ENCODE measurements at regions not wholly inside any gene's neighbourhood (a gene's known extent, or its start where the extent isn't known, plus 50 kb on each side); places are given as distances from the start of the nearest gene placed in this dataset.

GRCh38 chr1:244186372-244186771, 135.3 kb downstream of the ZBTB18 start:
- Histone ChIP-seq H3K27ac (ENCODE audit: low read length) (no peak overlapping the region), H3K9me3 (ENCODE audit: low read length) (no peaks in the 10 kb centered on the region), H3K9ac (ENCODE audit: low read length) (no peak overlapping the region), H3K36me3 (ENCODE audit: insufficient read depth, low read length) (no peaks in the 10 kb centered on the region), H3K4me3 (ENCODE audit: low read length) (no peak overlapping the region), H2AFZ (ENCODE audit: low read depth, low read length) (no peak overlapping the region), H3K4me2 (ENCODE audit: low read length) (no peak overlapping the region), H4K20me1 (ENCODE audit: insufficient read depth) (no peaks in the 10 kb centered on the region), H3K27me3 (ENCODE audit: insufficient read depth, low read depth, low read length) (no peaks in the 10 kb centered on the region), H3K9me2 (ENCODE audit: insufficient read depth, low read length) (no peaks in the 10 kb centered on the region), H3K79me2 (replicated peaks; ENCODE audit: insufficient read depth, low read length) (no peaks in the 10 kb centered on the region), H3F3A (ENCODE audit: insufficient read depth, low read length, poor library complexity, severe bottlenecking) (no peaks in the 10 kb centered on the region)
- TF ChIP-seq EP300 (conservative IDR thresholded peaks at IDR 0.05; ENCODE audit: poor library complexity, severe bottlenecking) = no peak
- TF ChIP-seq POLR2AphosphoS5 (IDR thresholded peaks at IDR 0.05) = no peak
- no peak for TF ChIP-seq EZH2 (IDR thresholded peaks at IDR 0.05; ENCODE audit: borderline replicate concordance, insufficient read depth, low read length, poor library complexity, severe bottlenecking)
- TF ChIP-seq SMC3 (conservative IDR thresholded peaks at IDR 0.05; ENCODE audit: poor library complexity) = no peak
- no peak for TF ChIP-seq RAD21 (conservative IDR thresholded peaks at IDR 0.05)
- TF ChIP-seq REST (IDR thresholded peaks at IDR 0.05; ENCODE audit: borderline replicate concordance) = no peak
- no peak for TF ChIP-seq MXI1 (conservative IDR thresholded peaks at IDR 0.05; ENCODE audit: poor library complexity, severe bottlenecking)
- no peak for TF ChIP-seq TAF1 (IDR thresholded peaks at IDR 0.05; ENCODE audit: low read depth)
- TF ChIP-seq, protein P1, sequence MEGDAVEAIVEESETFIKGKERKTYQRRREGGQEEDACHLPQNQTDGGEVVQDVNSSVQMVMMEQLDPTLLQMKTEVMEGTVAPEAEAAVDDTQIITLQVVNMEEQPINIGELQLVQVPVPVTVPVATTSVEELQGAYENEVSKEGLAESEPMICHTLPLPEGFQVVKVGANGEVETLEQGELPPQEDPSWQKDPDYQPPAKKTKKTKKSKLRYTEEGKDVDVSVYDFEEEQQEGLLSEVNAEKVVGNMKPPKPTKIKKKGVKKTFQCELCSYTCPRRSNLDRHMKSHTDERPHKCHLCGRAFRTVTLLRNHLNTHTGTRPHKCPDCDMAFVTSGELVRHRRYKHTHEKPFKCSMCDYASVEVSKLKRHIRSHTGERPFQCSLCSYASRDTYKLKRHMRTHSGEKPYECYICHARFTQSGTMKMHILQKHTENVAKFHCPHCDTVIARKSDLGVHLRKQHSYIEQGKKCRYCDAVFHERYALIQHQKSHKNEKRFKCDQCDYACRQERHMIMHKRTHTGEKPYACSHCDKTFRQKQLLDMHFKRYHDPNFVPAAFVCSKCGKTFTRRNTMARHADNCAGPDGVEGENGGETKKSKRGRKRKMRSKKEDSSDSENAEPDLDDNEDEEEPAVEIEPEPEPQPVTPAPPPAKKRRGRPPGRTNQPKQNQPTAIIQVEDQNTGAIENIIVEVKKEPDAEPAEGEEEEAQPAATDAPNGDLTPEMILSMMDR (IDR thresholded peaks at IDR 0.05; ENCODE audit: poor library complexity, severe bottlenecking) = no peak

DNA sequence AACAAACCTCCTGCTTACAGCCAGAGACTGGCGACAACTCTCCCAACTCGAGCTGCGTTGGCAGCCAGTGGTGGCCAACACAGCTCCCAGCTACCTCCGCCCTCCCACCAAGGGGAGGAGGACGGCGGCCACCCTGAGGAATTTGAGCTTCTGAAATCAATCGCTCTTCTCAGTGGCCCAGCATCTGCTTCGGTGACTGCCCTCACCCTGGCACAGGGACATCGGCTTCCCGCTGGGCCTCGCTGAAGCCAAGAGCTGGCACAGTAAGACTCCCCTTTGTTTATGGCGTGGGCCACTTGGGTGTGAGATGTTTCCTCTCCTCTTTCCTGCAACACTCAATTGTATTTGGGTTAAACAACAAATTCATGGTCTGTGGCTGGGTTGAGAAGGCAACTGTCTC, 136.2 kb downstream of the ZBTB18 start:
- Histone ChIP-seq H3K9me2 (ENCODE audit: insufficient read depth, low read length) (no peaks in the 10 kb centered on the region), H3K4me3 (ENCODE audit: low read length) (no peak overlapping the region), H2AFZ (ENCODE audit: low read depth, low read length) (no peak overlapping the region), H3K9me3 (ENCODE audit: low read length) (no peaks in the 10 kb centered on the region), H3K4me2 (ENCODE audit: low read length) (no peak overlapping the region), H3K27ac (ENCODE audit: low read length) (no peak overlapping the region), H3K79me2 (replicated peaks; ENCODE audit: insufficient read depth, low read length) (no peaks in the 10 kb centered on the region), H3K36me3 (ENCODE audit: insufficient read depth, low read length) (no peaks in the 10 kb centered on the region), H4K20me1 (ENCODE audit: insufficient read depth) (no peaks in the 10 kb centered on the region), H3K9ac (ENCODE audit: low read length) (no peak overlapping the region), H3K27me3 (ENCODE audit: insufficient read depth, low read depth, low read length) (no peaks in the 10 kb centered on the region), H3F3A (ENCODE audit: insufficient read depth, low read length, poor library complexity, severe bottlenecking) (no peaks in the 10 kb centered on the region)
- TF ChIP-seq EP300 (conservative IDR thresholded peaks at IDR 0.05; ENCODE audit: poor library complexity, severe bottlenecking) = no peak
- TF ChIP-seq, protein P1 (IDR thresholded peaks at IDR 0.05; ENCODE audit: poor library complexity, severe bottlenecking) = no peak
- TF ChIP-seq RAD21 (conservative IDR thresholded peaks at IDR 0.05) = no peak
- no peak for TF ChIP-seq SMC3 (conservative IDR thresholded peaks at IDR 0.05; ENCODE audit: poor library complexity)
- TF ChIP-seq TAF1 (IDR thresholded peaks at IDR 0.05; ENCODE audit: low read depth) = no peak
- no peak for TF ChIP-seq MXI1 (conservative IDR thresholded peaks at IDR 0.05; ENCODE audit: poor library complexity, severe bottlenecking)
- no peak for TF ChIP-seq EZH2 (IDR thresholded peaks at IDR 0.05; ENCODE audit: borderline replicate concordance, insufficient read depth, low read length, poor library complexity, severe bottlenecking)
- TF ChIP-seq REST (IDR thresholded peaks at IDR 0.05; ENCODE audit: borderline replicate concordance) = no peak
- TF ChIP-seq POLR2AphosphoS5 (IDR thresholded peaks at IDR 0.05) = no peak
